Activated CD8-positive, alpha-beta T cell treated with anti-CD3 and anti-CD28 coated beads, Interleukin-2, amount 10 ng/mL, durations not matched to agents 7 days and 5 days (primary cell): ENCODE measurements at regions not wholly inside any gene's neighbourhood (a gene's known extent, or its start where the extent isn't known, plus 50 kb on each side); places are given as distances from the start of the nearest gene placed in this dataset.

Experiments
- ATAC-seq: fragments of 150-1000 bp; cut with Tn5 transposase; one replicate; pipeline ENCODE4 v1.10.0; 2021; ENCODE audit warnings: moderate library complexity
- CTCF ChIA-PET: fragments of 350-600 bp; sonication (Branson Sonifier 250); formaldehyde crosslinking; loops from one replicate; lab custom pipeline; 2021; ENCODE audit warnings: antibody characterized with exemption; lab: Charles Lee
- POLR2A ChIA-PET: fragments of 350-600 bp; sonication (Branson Sonifier 250); formaldehyde crosslinking; loops from one replicate; lab custom pipeline; 2021; ENCODE audit warnings: antibody characterized with exemption; lab: Charles Lee
- DNase-seq: peaks from one replicate; pipeline ENCODE4 v3.0.0-alpha.2; 2020
- H3K27ac Mint-ChIP-seq: one replicate; pipeline ENCODE4 v1.8.0; 2021; ENCODE audit warnings: mild to moderate bottlenecking, mixed read lengths
- H3K27me3 Mint-ChIP-seq: one replicate; pipeline ENCODE4 v1.8.0; 2021; ENCODE audit warnings: low read depth, mixed read lengths
- H3K36me3 Mint-ChIP-seq: one replicate; pipeline ENCODE4 v1.8.0; 2021; ENCODE audit warnings: low read depth, mixed read lengths
- H3K4me1 Mint-ChIP-seq: one replicate; pipeline ENCODE4 v1.8.0; 2021; ENCODE audit warnings: low read depth, mixed read lengths
- H3K4me3 Mint-ChIP-seq: one replicate; pipeline ENCODE4 v1.8.0; 2021; ENCODE audit warnings: mild to moderate bottlenecking, mixed read lengths
- H3K9me3 Mint-ChIP-seq: one replicate; pipeline ENCODE4 v1.8.0; 2022; ENCODE audit warnings: mixed read lengths; ENCODE audit not compliant: insufficient read depth

GRCh38 chr10:84811113-84811512, 482.7 kb downstream of the CCSER2 start:
- Mint-ChIP-seq H3K9me3 (no peaks in the 10 kb centered on the region), H3K4me3 (no peak overlapping the region), H3K36me3 (no peaks in the 10 kb centered on the region), H3K27ac (no peak overlapping the region), H3K4me1 (no peaks in the 10 kb centered on the region), H3K27me3 (no peaks in the 10 kb centered on the region)
- DNase-seq, result no peak
- CTCF ChIA-PET, result no interaction called here
- ATAC-seq, result no peak
- POLR2A ChIA-PET, result no interaction called here

GRCh38 chr10:84818961-84819360, 490.6 kb downstream of the CCSER2 start:
- ChIA-PET POLR2A (no interaction called here), CTCF (no interaction called here)
- no peaks in the 10 kb centered on the region for H3K4me1 Mint-ChIP-seq
- peaks cover 5% of the 10 kb centered on the region for H3K27me3 Mint-ChIP-seq
- H3K9me3 Mint-ChIP-seq, result no peaks in the 10 kb centered on the region
- no peaks in the 10 kb centered on the region for H3K36me3 Mint-ChIP-seq
- H3K4me3 Mint-ChIP-seq, result no peak overlapping the region
- H3K27ac Mint-ChIP-seq, result no peak overlapping the region
- DNase-seq (no peak), ATAC-seq (no peak)

- H3K27ac Mint-ChIP-seq, result no peak overlapping the region
- no peaks in the 10 kb centered on the region for H3K4me1 Mint-ChIP-seq
- H3K27me3 Mint-ChIP-seq, result peaks cover 5% of the 10 kb centered on the region
- no peak for ATAC-seq
- no peaks in the 10 kb centered on the region for H3K36me3 Mint-ChIP-seq
- H3K4me3 Mint-ChIP-seq, result no peak overlapping the region
- ChIA-PET POLR2A (no interaction called here), CTCF (no interaction called here)
- DNase-seq, result no peak
- H3K9me3 Mint-ChIP-seq, result no peaks in the 10 kb centered on the region
Observed at GRCh38 chr10:84820120-84820519, 491.7 kb downstream of the CCSER2 start.

- ATAC-seq (no peak), DNase-seq (no peak)
- Mint-ChIP-seq H3K36me3 (no peaks in the 10 kb centered on the region), H3K27ac (no peak overlapping the region), H3K4me1 (no peaks in the 10 kb centered on the region), H3K9me3 (no peaks in the 10 kb centered on the region), H3K27me3 (peaks cover 5% of the 10 kb centered on the region), H3K4me3 (no peak overlapping the region)
- ChIA-PET CTCF (no interaction called here), POLR2A (no interaction called here)
Observed at GRCh38 chr10:84820596-84820995, 492.2 kb downstream of the CCSER2 start.

- Mint-ChIP-seq H3K27ac (no peak overlapping the region), H3K9me3 (no peaks in the 10 kb centered on the region), H3K27me3 (peaks cover 4% of the 10 kb centered on the region), H3K4me3 (no peak overlapping the region), H3K4me1 (no peaks in the 10 kb centered on the region), H3K36me3 (no peaks in the 10 kb centered on the region)
- DNase-seq (no peak), ATAC-seq (no peak)
- ChIA-PET CTCF (no interaction called here), POLR2A (no interaction called here)
Observed at GRCh38 chr10:84822931-84823630, 494.7 kb downstream of the CCSER2 start.

GRCh38 chr10:84824525-84824924, 496.1 kb downstream of the CCSER2 start:
- POLR2A ChIA-PET, result no interaction called here
- H3K27me3 Mint-ChIP-seq, result peaks cover 4% of the 10 kb centered on the region

GRCh38 chr10:84825330-84825729, 496.9 kb downstream of the CCSER2 start:
- POLR2A ChIA-PET, result no interaction called here
- no peaks in the 10 kb centered on the region for H3K9me3 Mint-ChIP-seq
- ATAC-seq, result no peak
- H3K27ac Mint-ChIP-seq, result no peak overlapping the region
- no peak for DNase-seq
- no peaks in the 10 kb centered on the region for H3K36me3 Mint-ChIP-seq
- H3K4me3 Mint-ChIP-seq, result no peak overlapping the region
- CTCF ChIA-PET, result no interaction called here
- peaks cover 4% of the 10 kb centered on the region for H3K27me3 Mint-ChIP-seq
- no peaks in the 10 kb centered on the region for H3K4me1 Mint-ChIP-seq

More at GRCh38 chr10:84824525-84824924, 496.1 kb downstream of the CCSER2 start:
- no peak overlapping the region for H3K27ac Mint-ChIP-seq
- ATAC-seq (no peak), DNase-seq (no peak)
- no peak overlapping the region for H3K4me3 Mint-ChIP-seq
- no peaks in the 10 kb centered on the region for H3K36me3 Mint-ChIP-seq
- no peaks in the 10 kb centered on the region for H3K4me1 Mint-ChIP-seq
- no peaks in the 10 kb centered on the region for H3K9me3 Mint-ChIP-seq
- CTCF ChIA-PET, result no interaction called here

- H3K4me3 Mint-ChIP-seq, result no peak overlapping the region
- no peaks in the 10 kb centered on the region for H3K4me1 Mint-ChIP-seq
- H3K9me3 Mint-ChIP-seq, result no peaks in the 10 kb centered on the region
- CTCF ChIA-PET, result no interaction called here
- POLR2A ChIA-PET, result no interaction called here
- ATAC-seq, result no peak
- no peak for DNase-seq
- no peak overlapping the region for H3K27ac Mint-ChIP-seq
- H3K27me3 Mint-ChIP-seq, result peaks cover 4% of the 10 kb centered on the region
- H3K36me3 Mint-ChIP-seq, result no peaks in the 10 kb centered on the region
Observed at GRCh38 chr10:84826704-84827103, 498.3 kb downstream of the CCSER2 start.

GRCh38 chr10:84829131-84829530, 500.7 kb downstream of the CCSER2 start:
- CTCF ChIA-PET, result no interaction called here
- Mint-ChIP-seq H3K27ac (no peak overlapping the region), H3K36me3 (no peaks in the 10 kb centered on the region), H3K27me3 (peaks cover 6% of the 10 kb centered on the region), H3K9me3 (no peaks in the 10 kb centered on the region), H3K4me3 (no peak overlapping the region), H3K4me1 (no peaks in the 10 kb centered on the region)
- POLR2A ChIA-PET, result no interaction called here
- DNase-seq, result no peak
- no peak for ATAC-seq

- H3K9me3 Mint-ChIP-seq, result no peaks in the 10 kb centered on the region
- H3K4me3 Mint-ChIP-seq, result no peak overlapping the region
- no peaks in the 10 kb centered on the region for H3K36me3 Mint-ChIP-seq
- no peaks in the 10 kb centered on the region for H3K4me1 Mint-ChIP-seq
- DNase-seq, result no peak
- no peak for ATAC-seq
- no peak overlapping the region for H3K27ac Mint-ChIP-seq
- CTCF ChIA-PET, result no interaction called here
- POLR2A ChIA-PET, result interaction anchor here (0.6 kb wide), 1 partner anchor 496 kb away, joined by 3 read pairs; no protein-coding TSS in a partner anchor
- H3K27me3 Mint-ChIP-seq, result peaks cover 7% of the 10 kb centered on the region
Observed at GRCh38 chr10:84837041-84837812, 508.8 kb downstream of the CCSER2 start.

GRCh38 chr10:84837877-84838276, 509.5 kb downstream of the CCSER2 start:
- H3K4me3 Mint-ChIP-seq, result no peak overlapping the region
- H3K27me3 Mint-ChIP-seq, result peaks cover 7% of the 10 kb centered on the region
- no peaks in the 10 kb centered on the region for H3K36me3 Mint-ChIP-seq
- ATAC-seq (no peak), DNase-seq (no peak)
- no peaks in the 10 kb centered on the region for H3K9me3 Mint-ChIP-seq
- ChIA-PET CTCF (no interaction called here), POLR2A (interaction anchor here (0.6 kb wide), 1 partner anchor 496 kb away, joined by 3 read pairs; no protein-coding TSS in a partner anchor)
- H3K27ac Mint-ChIP-seq, result no peak overlapping the region
- H3K4me1 Mint-ChIP-seq, result no peaks in the 10 kb centered on the region

- ChIA-PET CTCF (no interaction called here), POLR2A (no interaction called here)
- no peak for DNase-seq
- Mint-ChIP-seq H3K4me1 (no peaks in the 10 kb centered on the region), H3K27me3 (peaks cover 3% of the 10 kb centered on the region), H3K9me3 (no peaks in the 10 kb centered on the region), H3K27ac (no peak overlapping the region), H3K36me3 (no peaks in the 10 kb centered on the region), H3K4me3 (no peak overlapping the region)
- no peak for ATAC-seq
Observed at GRCh38 chr10:84838851-84839250, 510.5 kb downstream of the CCSER2 start.
